Breast epithelium (tissue), 4 donors: ENCODE measurements at regions not wholly inside any gene's neighbourhood (a gene's known extent, or its start where the extent isn't known, plus 50 kb on each side); places are given as distances from the start of the nearest gene placed in this dataset.
"Not testable (repeated sequence)": the region's sequence is repeated elsewhere in the genome, so short reads cannot be mapped to it uniquely, and the experiment has no call there.

Experiments
- DNase-seq, 2 donors: peaks; one replicate each; pipeline ENCODE4 v3.0.0-alpha.2; 2019; ENCODE audit warnings: low spot score in 2 of 2
- H3K27ac ChIP-seq, 2 donors: fragments of 200-600 bp; sonication (generic) in 1 of 2; one replicate each; pipeline ENCODE4 v1.5.1; 2016 to 2019; ENCODE audit warnings: mild to moderate bottlenecking in 1 of 2
- H3K27me3 ChIP-seq, 2 donors: fragments of 200-600 bp; sonication (generic) in 1 of 2; one replicate each; pipeline versions ENCODE4 v1.5.1 to v1.6.0; 2017 to 2019; ENCODE audit warnings: control low read depth in 1 of 2, mild to moderate bottlenecking in 1 of 2
- H3K36me3 ChIP-seq: fragments of 200-600 bp; one replicate; pipeline ENCODE4 v1.5.1; 2019
- H3K4me1 ChIP-seq, 2 donors: fragments of 200-600 bp; sonication (generic); one replicate each; pipeline ENCODE4 v1.5.1; 2016 to 2019; ENCODE audit warnings: control low read depth in 1 of 2
- H3K4me3 ChIP-seq, 3 donors: fragments of 200-600 bp; sonication (generic); 1 replicate in 2 of 3; 2 replicates in 1 of 3; pipeline ENCODE4 v1.5.1; 2016 to 2019; ENCODE audit warnings: mild to moderate bottlenecking in 3 of 3, moderate library complexity in 2 of 3
- H3K9me3 ChIP-seq, 2 donors: fragments of 200-600 bp; sonication (generic) in 1 of 2; one replicate each; pipeline ENCODE4 v1.5.1; 2016 to 2019; ENCODE audit warnings: control low read depth in 1 of 2
- CTCF ChIP-seq, 3 donors: fragments of 450-650 bp; IDR thresholded peaks; one replicate each; pipeline ENCODE4 v1.5.1; 2016 to 2017; ENCODE audit warnings: antibody characterized with exemption in 3 of 3, mild to moderate bottlenecking in 3 of 3, moderate library complexity in 3 of 3
- POLR2A ChIP-seq: fragments of 450-650 bp; IDR thresholded peaks from one replicate; pipeline ENCODE4 v1.6.1; 2016; ENCODE audit warnings: antibody characterized with exemption, mild to moderate bottlenecking, moderate library complexity
- POLR2AphosphoS5 ChIP-seq, 3 donors: sonication (generic); formaldehyde crosslinking; IDR thresholded peaks; one replicate each; pipeline ENCODE4 v1.6.1; 2017; ENCODE audit warnings: antibody characterized with exemption in 3 of 3
- intact Hi-C: fragments of 100-400 bp; cut with DNase I; formaldehyde crosslinking; loops from one replicate; pipeline ENCODE4 v1.15.1; 2023; ENCODE audit warnings: low total_unique reads

- no peaks in the 10 kb centered on the region for H3K36me3 ChIP-seq
- no peak for DNase-seq
- H3K4me1 ChIP-seq = no peaks in the 10 kb centered on the region
- H3K9me3 ChIP-seq = no peaks in the 10 kb centered on the region
- no peaks in the 10 kb centered on the region for H3K27me3 ChIP-seq
- no peak for TF ChIP-seq CTCF (IDR thresholded peaks at IDR 0.05)
- no peak for TF ChIP-seq POLR2AphosphoS5 (IDR thresholded peaks at IDR 0.05)
- no peak for TF ChIP-seq POLR2A
- H3K4me3 ChIP-seq = no peak overlapping the region
- H3K27ac ChIP-seq = no peak overlapping the region
- intact Hi-C loops = no loop called here
These were observed 311.4 kb downstream of the PDCD6IP start for GRCh38 chr3:34109846-34110245.

- no peaks in the 10 kb centered on the region for H3K36me3 ChIP-seq
- TF ChIP-seq POLR2A (no peak), CTCF (IDR thresholded peaks at IDR 0.05) (no peak)
- H3K27ac ChIP-seq = no peak overlapping the region
- no peaks in the 10 kb centered on the region for H3K9me3 ChIP-seq
- H3K4me3 ChIP-seq = no peak overlapping the region
- DNase-seq = no peak
- no peaks in the 10 kb centered on the region for H3K4me1 ChIP-seq
- intact Hi-C loops = no loop called here
- no peaks in the 10 kb centered on the region for H3K27me3 ChIP-seq
These were observed 312.9 kb downstream of the PDCD6IP start for GRCh38 chr3:34111361-34111760.

- DNase-seq, H3K27me3 ChIP-seq, H3K4me1 ChIP-seq, H3K36me3 ChIP-seq, H3K9me3 ChIP-seq, H3K27ac ChIP-seq, H3K4me3 ChIP-seq, intact Hi-C loops: not testable (repeated sequence)
These were observed 313.8 kb downstream of the PDCD6IP start for GRCh38 chr3:34112261-34112660.

GRCh38 chr3:34131091-34131490, 332.7 kb downstream of the PDCD6IP start:
- intact Hi-C loops = no loop called here
- no peak overlapping the region for H3K27ac ChIP-seq
- no peaks in the 10 kb centered on the region for H3K4me1 ChIP-seq
- H3K36me3 ChIP-seq = no peaks in the 10 kb centered on the region
- H3K27me3 ChIP-seq = no peaks in the 10 kb centered on the region
- peaks cover 0 to 14% of the 10 kb centered on the region in 2 donors for H3K9me3 ChIP-seq
- no peak overlapping the region for H3K4me3 ChIP-seq
- TF ChIP-seq POLR2A (no peak), CTCF (IDR thresholded peaks at IDR 0.05) (no peak), POLR2AphosphoS5 (IDR thresholded peaks at IDR 0.05) (no peak)
- DNase-seq = no peak

- no peaks in the 10 kb centered on the region for H3K4me1 ChIP-seq
- H3K4me3 ChIP-seq = no peak overlapping the region
- no peak for DNase-seq
- no peaks in the 10 kb centered on the region for H3K36me3 ChIP-seq
- TF ChIP-seq POLR2A = no peak
- no peak for TF ChIP-seq POLR2AphosphoS5 (IDR thresholded peaks at IDR 0.05)
- TF ChIP-seq CTCF (IDR thresholded peaks at IDR 0.05) = no peak
- no peak overlapping the region for H3K27ac ChIP-seq
- intact Hi-C loops = no loop called here
- no peaks in the 10 kb centered on the region for H3K27me3 ChIP-seq
- H3K9me3 ChIP-seq = peaks cover 0 to 16% of the 10 kb centered on the region in 2 donors
These were observed 333.8 kb downstream of the PDCD6IP start for GRCh38 chr3:34132069-34132692.

GRCh38 chr3:34139566-34139965, 341.1 kb downstream of the PDCD6IP start:
- no peak for TF ChIP-seq POLR2A
- H3K27me3 ChIP-seq = no peaks in the 10 kb centered on the region
- no peaks in the 10 kb centered on the region for H3K36me3 ChIP-seq
- no peak overlapping the region for H3K27ac ChIP-seq
- no peak for DNase-seq
- H3K9me3 ChIP-seq = peaks cover 0 to 22% of the 10 kb centered on the region in 2 donors
- no peaks in the 10 kb centered on the region for H3K4me1 ChIP-seq
- no peak overlapping the region for H3K4me3 ChIP-seq
- intact Hi-C loops = no loop called here
